H1 (cell line): ENCODE measurements at regions not wholly inside any gene's neighbourhood (a gene's known extent, or its start where the extent isn't known, plus 50 kb on each side); places are given as distances from the start of the nearest gene placed in this dataset.

Experiments
- CTCF ChIA-PET: fragments of 300-600 bp; sonication (Branson Sonifier 250); formaldehyde crosslinking; loops from one replicate; lab custom pipeline; 2021; ENCODE audit not compliant: partially characterized antibody; lab: Charles Lee
- POLR2A ChIA-PET: fragments of 300-600 bp; sonication (Branson Sonifier 250); formaldehyde crosslinking; loops from one replicate; lab custom pipeline; 2021; ENCODE audit warnings: inconsistent platforms; ENCODE audit not compliant: partially characterized antibody; lab: Charles Lee
- DNase-seq, 2 experiments: peaks; one replicate each; pipeline versions ENCODE4 v3.0.0 to v3.0.0-alpha.2; 2010 to 2022; ENCODE audit warnings: low spot score in 2 of 2, low read depth in 1 of 2, mixed read lengths in 1 of 2
- FAIRE-seq: peaks from 2 replicates; lab custom pipeline; 2011; peaks lifted over from hg19 to GRCh38; lab: Jason Lieb, UNC
- H2AFZ ChIP-seq: 2 replicates; pipeline ENCODE4 v1.8.1; 2012; ENCODE audit warnings: low read length, inconsistent platforms
- H2AK5ac ChIP-seq: 2 replicates; pipeline ENCODE4 v1.6.1; 2013; ENCODE audit warnings: low read depth, low read length
- H2BK120ac ChIP-seq: replicated peaks from 2 replicates; pipeline ENCODE3; 2013; ENCODE audit warnings: low read depth, low read length, inconsistent platforms
- H2BK12ac ChIP-seq: 2 replicates; pipeline ENCODE4 v1.6.1; 2013; ENCODE audit warnings: low read depth, low read length
- H2BK15ac ChIP-seq: 2 replicates; pipeline ENCODE4 v1.6.1; 2013; ENCODE audit warnings: low read length
- H2BK20ac ChIP-seq: 2 replicates; pipeline ENCODE4 v1.6.1; 2013; ENCODE audit warnings: low read length
- H2BK5ac ChIP-seq: 2 replicates; pipeline ENCODE4 v1.6.1; 2013; ENCODE audit warnings: low read depth, low read length
- H3K14ac ChIP-seq: 2 replicates; pipeline ENCODE4 v1.6.1; 2013; ENCODE audit warnings: inconsistent platforms; ENCODE audit not compliant: insufficient read length
- H3K18ac ChIP-seq: 2 replicates; pipeline ENCODE4 v1.6.1; 2013; ENCODE audit warnings: low read length; ENCODE audit errors: extremely low read depth
- H3K23ac ChIP-seq: 2 replicates; pipeline ENCODE4 v1.6.1; 2013; ENCODE audit warnings: inconsistent platforms; ENCODE audit not compliant: insufficient read length
- H3K23me2 ChIP-seq: 2 replicates; pipeline ENCODE4 v1.6.1; 2013; ENCODE audit warnings: low read depth, low read length
- H3K27ac ChIP-seq: 2 replicates; pipeline ENCODE4 v1.6.1; 2011; ENCODE audit warnings: low read depth, low read length, inconsistent platforms
- H3K27me3 ChIP-seq, 4 experiments: replicated peaks in 1 of 4; 1 replicate in 1 of 4; 2 replicates in 3 of 4; pipeline versions ENCODE4 v1.6.1 to v1.8.1; 2011 to 2013; ENCODE audit warnings: low read length in 3 of 4, mild to moderate bottlenecking in 3 of 4, inconsistent platforms in 2 of 4, mixed read lengths in 2 of 4, moderate library complexity in 1 of 4; ENCODE audit not compliant: control insufficient read depth in 3 of 4, insufficient read depth in 3 of 4; ENCODE audit errors: extremely low read depth in 1 of 4
- H3K36me3 ChIP-seq, 4 experiments: 2 replicates each; pipeline versions ENCODE4 v1.6.1 to v1.8.1; 2011 to 2013; ENCODE audit warnings: mild to moderate bottlenecking in 4 of 4, low read length in 3 of 4, moderate library complexity in 2 of 4, control low read depth in 1 of 4, inconsistent platforms in 1 of 4; ENCODE audit not compliant: insufficient read depth in 4 of 4, control insufficient read depth in 2 of 4
- H3K4ac ChIP-seq: replicated peaks from 2 replicates; pipeline ENCODE3; 2013; ENCODE audit warnings: low read length, low read depth, mixed read lengths, inconsistent platforms; ENCODE audit not compliant: insufficient read length
- H3K4me1 ChIP-seq, 4 experiments: replicated peaks in 1 of 4; 1 replicate in 1 of 4; 2 replicates in 3 of 4; pipeline versions ENCODE4 v1.6.1 to v1.8.1; 2011 to 2013; ENCODE audit warnings: low read length in 3 of 4, inconsistent platforms in 2 of 4, mixed read lengths in 1 of 4; ENCODE audit not compliant: insufficient read depth in 4 of 4, control insufficient read depth in 3 of 4
- H3K4me2 ChIP-seq, 2 experiments: 2 replicates each; pipeline versions ENCODE4 v1.6.1 to v1.8.1; 2011 to 2013; ENCODE audit warnings: low read depth in 2 of 2, low read length in 2 of 2, control low read depth in 1 of 2, inconsistent platforms in 1 of 2, mild to moderate bottlenecking in 1 of 2; ENCODE audit not compliant: insufficient read depth in 1 of 2
- H3K4me3 ChIP-seq, 4 experiments: fragments of 200-600, 300-600 bp in 1 of 4; sonication (generic), shearing (Covaris generic), sonication (Bioruptor Twin) in 1 of 4; 2 replicates each; pipeline versions ENCODE4 v1.5.1 to v1.8.1; 2011 to 2016; ENCODE audit warnings: low read length in 4 of 4, low read depth in 3 of 4, control low read depth in 2 of 4, inconsistent platforms in 2 of 4, mild to moderate bottlenecking in 2 of 4, mixed read lengths in 1 of 4, moderate library complexity in 1 of 4; ENCODE audit not compliant: insufficient read depth in 2 of 4; ENCODE audit errors: extremely low read depth in 1 of 4
- H3K56ac ChIP-seq: replicated peaks from 2 replicates; pipeline ENCODE3; 2013; ENCODE audit warnings: low read depth, mild to moderate bottlenecking, mixed read lengths, low read length, inconsistent platforms; ENCODE audit not compliant: insufficient read length
- H3K79me1 ChIP-seq: 2 replicates; pipeline ENCODE4 v1.6.1; 2013; ENCODE audit warnings: low read depth, low read length, control low read depth
- H3K79me2 ChIP-seq, 2 experiments: 2 replicates each; pipeline versions ENCODE4 v1.6.1 to v1.8.1; 2012 to 2013; ENCODE audit warnings: low read length in 2 of 2, mild to moderate bottlenecking in 2 of 2, inconsistent platforms in 1 of 2; ENCODE audit not compliant: insufficient read depth in 2 of 2, control insufficient read depth in 1 of 2
- H3K9ac ChIP-seq, 4 experiments: replicated peaks in 1 of 4; 1 replicate in 1 of 4; 2 replicates in 3 of 4; pipeline versions ENCODE4 v1.6.1 to v1.8.1; 2011 to 2013; ENCODE audit warnings: low read depth in 3 of 4, low read length in 3 of 4, control low read depth in 2 of 4, mild to moderate bottlenecking in 2 of 4, moderate library complexity in 2 of 4, inconsistent platforms in 1 of 4; ENCODE audit errors: extremely low read depth in 1 of 4
- H3K9me3 ChIP-seq, 2 experiments: 2 replicates each; pipeline versions ENCODE4 v1.6.1 to v1.8.1; 2012 to 2013; ENCODE audit warnings: mild to moderate bottlenecking in 2 of 2, moderate library complexity in 2 of 2, control low read depth in 1 of 2, inconsistent platforms in 1 of 2, low read depth in 1 of 2, low read length in 1 of 2, mixed read lengths in 1 of 2; ENCODE audit not compliant: insufficient read depth in 2 of 2
- H4K20me1 ChIP-seq, 2 experiments: replicated peaks in 1 of 2; 2 replicates each; pipeline versions ENCODE3 to v1.8.1; 2011 to 2013; ENCODE audit warnings: inconsistent platforms in 2 of 2, low read length in 2 of 2, mild to moderate bottlenecking in 1 of 2; ENCODE audit not compliant: insufficient read depth in 2 of 2, control insufficient read depth in 1 of 2
- H4K5ac ChIP-seq: 2 replicates; pipeline ENCODE4 v1.6.1; 2013; ENCODE audit warnings: low read length, low read depth, mixed read lengths, inconsistent platforms; ENCODE audit not compliant: insufficient read length
- H4K8ac ChIP-seq: 2 replicates; pipeline ENCODE4 v1.8.0; 2013; ENCODE audit warnings: mild to moderate bottlenecking, moderate library complexity, low read length, inconsistent platforms; ENCODE audit not compliant: insufficient read depth; ENCODE audit errors: extremely low read depth
- H4K91ac ChIP-seq: replicated peaks from 2 replicates; pipeline ENCODE3; 2013; ENCODE audit warnings: low read length, mixed read lengths, inconsistent platforms; ENCODE audit not compliant: insufficient read length
- BACH1 ChIP-seq: IDR thresholded peaks from 2 replicates; pipeline ENCODE4 v1.6.1; 2012; ENCODE audit warnings: low read length, improper control_type of control experiment
- CREB1 ChIP-seq: IDR thresholded peaks from 2 replicates; pipeline ENCODE4 v1.6.1; 2012; ENCODE audit warnings: inconsistent platforms
- EP300 ChIP-seq, 2 experiments: IDR thresholded peaks; 1 replicate in 1 of 2; 2 replicates in 1 of 2; pipeline ENCODE4 v1.6.1; 2011 to 2012; ENCODE audit warnings: low read depth in 2 of 2, low read length in 2 of 2, mild to moderate bottlenecking in 2 of 2, borderline replicate concordance in 1 of 2, inconsistent platforms in 1 of 2, moderate library complexity in 1 of 2
- GTF2F1 ChIP-seq: IDR thresholded peaks from 2 replicates; pipeline ENCODE4 v1.6.1; 2012; ENCODE audit warnings: low read depth, low read length, improper control_type of control experiment, borderline replicate concordance
- HDAC2 ChIP-seq, 2 experiments: fragments of 300-600 bp in 1 of 2; sonication (generic) in 1 of 2; IDR thresholded peaks; 2 replicates each; pipeline ENCODE4 v1.6.1; 2011 to 2012; ENCODE audit warnings: low read depth in 2 of 2, low read length in 2 of 2, mild to moderate bottlenecking in 2 of 2, moderate library complexity in 2 of 2, borderline replicate concordance in 1 of 2, inconsistent platforms in 1 of 2
- KDM5A ChIP-seq: fragments of 200-600 bp; IDR thresholded peaks from 2 replicates; pipeline ENCODE4 v1.7.1; 2012; ENCODE audit warnings: mild to moderate bottlenecking, low read length, inconsistent platforms, mixed read lengths
- RFX5 ChIP-seq: IDR thresholded peaks from 2 replicates; pipeline ENCODE4 v1.6.1; 2011; ENCODE audit warnings: low read depth, low read length, improper control_type of control experiment, borderline replicate concordance
- SIN3A ChIP-seq, 2 experiments: IDR thresholded peaks in 1 of 2; conservative IDR thresholded peaks in 1 of 2; 2 replicates each; pipeline ENCODE4 v1.6.1; 2011 to 2012; ENCODE audit warnings: low read length in 2 of 2, improper control_type of control experiment in 1 of 2, low read depth in 1 of 2, mild to moderate bottlenecking in 1 of 2
- SP4 ChIP-seq: IDR thresholded peaks from 2 replicates; pipeline ENCODE4 v1.6.1; 2012; ENCODE audit warnings: low read length, inconsistent platforms
- SRF ChIP-seq: IDR thresholded peaks from 2 replicates; pipeline ENCODE4 v1.6.1; 2011; ENCODE audit warnings: mild to moderate bottlenecking, low read depth, low read length, moderate library complexity
- SUZ12 ChIP-seq: fragments of 200-600 bp; sonication (generic); IDR thresholded peaks from 2 replicates; pipeline ENCODE4 v1.6.1; 2012; ENCODE audit warnings: mild to moderate bottlenecking, inconsistent platforms, low read length, moderate library complexity, mixed read lengths
- TCF12 ChIP-seq: IDR thresholded peaks from 2 replicates; pipeline ENCODE4 v1.6.1; 2011; ENCODE audit warnings: low read depth, mild to moderate bottlenecking, low read length
- TEAD4 ChIP-seq: IDR thresholded peaks from 2 replicates; pipeline ENCODE4 v1.6.1; 2012; ENCODE audit warnings: low read depth, low read length, inconsistent platforms, mixed read lengths
- TF ChIP-seq, protein P1 (sequence below): IDR thresholded peaks from 2 replicates; pipeline ENCODE4 v1.6.1; 2012; ENCODE audit warnings: low read length, inconsistent platforms

DNA sequence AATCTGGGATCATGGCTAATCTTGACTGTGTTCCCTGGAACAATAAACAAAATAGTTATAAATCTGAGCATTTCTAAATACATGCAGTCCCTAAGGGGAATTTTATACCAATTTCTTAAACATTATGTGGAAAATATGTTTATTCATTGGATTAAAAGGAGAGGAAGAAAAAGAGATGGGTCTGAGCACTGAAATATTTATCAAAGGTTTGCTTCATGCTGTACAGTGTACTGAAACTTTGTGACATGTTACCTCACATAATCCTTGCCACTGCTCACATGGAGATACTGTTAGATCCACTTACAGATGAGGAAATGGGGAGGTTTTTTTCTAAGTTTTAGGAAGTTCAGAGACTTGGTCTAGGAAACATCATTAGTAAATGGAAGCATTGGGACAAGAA is 443.6 kb downstream of the SPRY1 start:
- H3K27ac ChIP-seq: no peak overlapping the region
- no peaks in the 10 kb centered on the region for H3K36me3 ChIP-seq
- no peak overlapping the region for H2AFZ ChIP-seq
- H3K18ac ChIP-seq: no peak overlapping the region
- no peak overlapping the region for H2BK20ac ChIP-seq
- H3K27me3 ChIP-seq: no peaks in the 10 kb centered on the region
- ChIA-PET POLR2A (no interaction called here), CTCF (no interaction called here)
- no peak overlapping the region for H3K4ac ChIP-seq
- no peak for FAIRE-seq
- H4K91ac ChIP-seq: no peak overlapping the region
- no peak overlapping the region for H2BK120ac ChIP-seq
- no peak overlapping the region for H3K9ac ChIP-seq
- H3K4me1 ChIP-seq: peaks cover 0 to 2% (median 0%) of the 10 kb centered on the region in 4 experiments; a peak in 1 of 7 replicates
- no peaks in the 10 kb centered on the region for H3K79me1 ChIP-seq
- no peak overlapping the region for H3K4me2 ChIP-seq
- H3K56ac ChIP-seq: no peak overlapping the region
- H3K23me2 ChIP-seq: no peaks in the 10 kb centered on the region
- no peaks in the 10 kb centered on the region for H3K79me2 ChIP-seq
- TF ChIP-seq TCF12 (no peak), RFX5 (no peak), BACH1 (no peak), SUZ12 (no peak), EP300 (IDR thresholded peaks at IDR 0.05; ENCODE audit: borderline replicate concordance in 1 of 2, low read depth in 2 of 2, low read length in 2 of 2) (no peak), GTF2F1 (no peak), KDM5A (no peak), TEAD4 (no peak), SIN3A (conservative IDR thresholded peaks at IDR 0.05 in 1 of 2, IDR thresholded peaks at IDR 0.05 in 1 of 2; ENCODE audit: low read depth in 1 of 2, low read length in 2 of 2) (no peak), SP4 (no peak), SRF (no peak), HDAC2 (IDR thresholded peaks at IDR 0.05; ENCODE audit: borderline replicate concordance in 1 of 2, low read depth in 2 of 2, low read length in 2 of 2) (no peak), CREB1 (no peak)
- TF ChIP-seq, protein P1, sequence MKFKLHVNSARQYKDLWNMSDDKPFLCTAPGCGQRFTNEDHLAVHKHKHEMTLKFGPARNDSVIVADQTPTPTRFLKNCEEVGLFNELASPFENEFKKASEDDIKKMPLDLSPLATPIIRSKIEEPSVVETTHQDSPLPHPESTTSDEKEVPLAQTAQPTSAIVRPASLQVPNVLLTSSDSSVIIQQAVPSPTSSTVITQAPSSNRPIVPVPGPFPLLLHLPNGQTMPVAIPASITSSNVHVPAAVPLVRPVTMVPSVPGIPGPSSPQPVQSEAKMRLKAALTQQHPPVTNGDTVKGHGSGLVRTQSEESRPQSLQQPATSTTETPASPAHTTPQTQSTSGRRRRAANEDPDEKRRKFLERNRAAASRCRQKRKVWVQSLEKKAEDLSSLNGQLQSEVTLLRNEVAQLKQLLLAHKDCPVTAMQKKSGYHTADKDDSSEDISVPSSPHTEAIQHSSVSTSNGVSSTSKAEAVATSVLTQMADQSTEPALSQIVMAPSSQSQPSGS: no peak
- H4K5ac ChIP-seq: no peak overlapping the region
- no peak overlapping the region for H2BK5ac ChIP-seq
- no peak overlapping the region for H3K14ac ChIP-seq
- H3K4me3 ChIP-seq: no peak overlapping the region
- no peak overlapping the region for H3K23ac ChIP-seq
- H2BK12ac ChIP-seq: no peak overlapping the region
- no peak overlapping the region for H4K8ac ChIP-seq
- DNase-seq: no peak
- H2BK15ac ChIP-seq: no peak overlapping the region
- no peak overlapping the region for H2AK5ac ChIP-seq
- H4K20me1 ChIP-seq: no peaks in the 10 kb centered on the region
- H3K9me3 ChIP-seq: no peaks in the 10 kb centered on the region; a peak in 1 of 4 replicates
